ENCODE measurements at regions not wholly inside any gene's neighbourhood (a gene's known extent, or its start where the extent isn't known, plus 50 kb on each side); places are given as distances from the start of the nearest gene placed in this dataset.

GRCh38 chr14:83863042-83863774, 1666.7 kb upstream of the FLRT2 start:
- no peaks in the 10 kb centered on the region for H3K9me3 ChIP-seq (replicated peaks; ENCODE audit: low read length)
- no peaks in the 10 kb centered on the region for H3K27me3 ChIP-seq (ENCODE audit: control insufficient read depth, insufficient read depth, low read length)
- no peak overlapping the region for H3K9ac ChIP-seq (ENCODE audit: low read depth, low read length)
- H3K4me1 ChIP-seq (ENCODE audit: control insufficient read depth, insufficient read depth, low read length) = no peaks in the 10 kb centered on the region
- H3K4me3 ChIP-seq (ENCODE audit: low read length) = no peak overlapping the region
- H3K36me3 ChIP-seq (ENCODE audit: insufficient read depth, low read length) = no peaks in the 10 kb centered on the region
- no peak overlapping the region for H3K4me2 ChIP-seq (ENCODE audit: low read length)

DNA sequence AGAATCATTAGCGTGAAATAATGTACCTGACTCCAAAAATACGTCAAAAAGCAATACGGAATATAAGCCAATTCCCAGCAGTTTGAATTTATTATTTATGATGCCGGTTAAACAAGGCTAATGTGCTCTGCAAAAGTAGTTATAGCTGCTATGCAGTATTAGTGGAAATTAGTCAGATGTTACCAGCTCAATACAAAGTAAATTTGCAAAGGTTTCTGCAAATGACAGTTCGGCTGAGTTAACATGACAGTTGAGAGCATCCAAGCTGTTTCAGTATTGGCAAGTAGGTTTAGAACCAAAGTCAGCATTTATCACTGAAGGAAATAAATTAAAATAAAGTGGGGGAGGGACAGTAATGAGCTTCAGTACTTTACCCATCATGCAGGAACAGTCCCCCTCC, 1665.8 kb upstream of the FLRT2 start:
- no peak overlapping the region for H3K4me2 ChIP-seq (ENCODE audit: low read length)
- no peaks in the 10 kb centered on the region for H3K36me3 ChIP-seq (ENCODE audit: insufficient read depth, low read length)
- no peaks in the 10 kb centered on the region for H3K9me3 ChIP-seq (replicated peaks; ENCODE audit: low read length)
- H3K9ac ChIP-seq (ENCODE audit: low read depth, low read length) = no peak overlapping the region
- H3K27me3 ChIP-seq (ENCODE audit: control insufficient read depth, insufficient read depth, low read length) = no peaks in the 10 kb centered on the region
- H3K4me1 ChIP-seq (ENCODE audit: control insufficient read depth, insufficient read depth, low read length) = no peaks in the 10 kb centered on the region
- no peak overlapping the region for H3K4me3 ChIP-seq (ENCODE audit: low read length)

DNA sequence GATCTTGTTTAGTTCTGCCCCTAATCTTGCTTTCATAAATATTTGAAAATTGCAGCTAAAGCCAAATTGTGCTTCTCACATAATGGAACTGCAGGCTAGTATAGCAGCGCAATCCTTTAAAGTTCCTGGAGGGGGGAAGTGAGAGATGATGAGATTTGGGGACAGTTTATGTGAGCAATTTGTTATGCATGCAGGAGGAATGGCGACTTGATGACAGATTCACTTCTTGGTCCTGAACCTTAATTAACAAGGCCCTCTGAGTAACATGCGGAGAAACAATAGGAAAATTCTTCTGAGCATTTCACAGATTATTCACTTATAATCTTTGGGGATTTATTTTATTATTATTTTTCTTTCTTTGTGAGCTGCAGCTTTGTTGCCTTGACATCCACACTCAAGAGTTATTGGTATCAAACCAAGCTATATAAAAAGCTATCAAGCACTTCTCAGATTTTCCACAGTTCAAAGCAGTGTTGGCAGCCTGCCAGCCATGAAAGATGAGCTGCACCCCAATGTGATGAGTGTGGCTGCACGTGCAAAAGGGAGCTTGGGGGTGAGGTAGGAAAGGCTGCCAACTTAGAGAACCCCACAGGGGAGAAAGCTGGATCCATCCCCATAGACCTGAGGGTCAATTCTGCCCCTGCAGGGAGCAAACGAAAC, 1662.2 kb upstream of the FLRT2 start:
- no peaks in the 10 kb centered on the region for H3K4me1 ChIP-seq (ENCODE audit: control insufficient read depth, insufficient read depth, low read length)
- H3K9ac ChIP-seq (ENCODE audit: low read depth, low read length) = no peak overlapping the region
- H3K27me3 ChIP-seq (ENCODE audit: control insufficient read depth, insufficient read depth, low read length) = no peaks in the 10 kb centered on the region
- no peaks in the 10 kb centered on the region for H3K36me3 ChIP-seq (ENCODE audit: insufficient read depth, low read length)
- H3K4me3 ChIP-seq (ENCODE audit: low read length) = no peak overlapping the region
- H3K9me3 ChIP-seq (replicated peaks; ENCODE audit: low read length) = no peaks in the 10 kb centered on the region
- no peak overlapping the region for H3K4me2 ChIP-seq (ENCODE audit: low read length)

- Histone ChIP-seq H3K36me3 (ENCODE audit: insufficient read depth, low read length) (no peaks in the 10 kb centered on the region), H3K27me3 (ENCODE audit: control insufficient read depth, insufficient read depth, low read length) (no peaks in the 10 kb centered on the region), H3K9ac (ENCODE audit: low read depth, low read length) (no peak overlapping the region), H3K4me1 (ENCODE audit: control insufficient read depth, insufficient read depth, low read length) (no peaks in the 10 kb centered on the region), H3K9me3 (replicated peaks; ENCODE audit: low read length) (no peaks in the 10 kb centered on the region), H3K4me3 (ENCODE audit: low read length) (no peak overlapping the region), H3K4me2 (ENCODE audit: low read length) (no peak overlapping the region)
Measured at GRCh38 chr14:83870546-83871270, 1659.2 kb upstream of the FLRT2 start.

GRCh38 chr14:83873669-83874068, 1656.3 kb upstream of the FLRT2 start:
- Histone ChIP-seq H3K36me3 (ENCODE audit: insufficient read depth, low read length) (no peaks in the 10 kb centered on the region), H3K4me1 (ENCODE audit: control insufficient read depth, insufficient read depth, low read length) (no peaks in the 10 kb centered on the region), H3K4me2 (ENCODE audit: low read length) (no peak overlapping the region), H3K9ac (ENCODE audit: low read depth, low read length) (no peak overlapping the region), H3K27me3 (ENCODE audit: control insufficient read depth, insufficient read depth, low read length) (no peaks in the 10 kb centered on the region), H3K9me3 (replicated peaks; ENCODE audit: low read length) (no peaks in the 10 kb centered on the region), H3K4me3 (ENCODE audit: low read length) (no peak overlapping the region)

GRCh38 chr14:83874662-83875061, 1655.3 kb upstream of the FLRT2 start:
- H3K9me3 ChIP-seq (replicated peaks; ENCODE audit: low read length) = no peaks in the 10 kb centered on the region
- H3K4me1 ChIP-seq (ENCODE audit: control insufficient read depth, insufficient read depth, low read length) = no peaks in the 10 kb centered on the region
- H3K9ac ChIP-seq (ENCODE audit: low read depth, low read length) = no peak overlapping the region
- no peaks in the 10 kb centered on the region for H3K27me3 ChIP-seq (ENCODE audit: control insufficient read depth, insufficient read depth, low read length)
- no peak overlapping the region for H3K4me3 ChIP-seq (ENCODE audit: low read length)
- no peak overlapping the region for H3K4me2 ChIP-seq (ENCODE audit: low read length)
- H3K36me3 ChIP-seq (ENCODE audit: insufficient read depth, low read length) = no peaks in the 10 kb centered on the region

DNA sequence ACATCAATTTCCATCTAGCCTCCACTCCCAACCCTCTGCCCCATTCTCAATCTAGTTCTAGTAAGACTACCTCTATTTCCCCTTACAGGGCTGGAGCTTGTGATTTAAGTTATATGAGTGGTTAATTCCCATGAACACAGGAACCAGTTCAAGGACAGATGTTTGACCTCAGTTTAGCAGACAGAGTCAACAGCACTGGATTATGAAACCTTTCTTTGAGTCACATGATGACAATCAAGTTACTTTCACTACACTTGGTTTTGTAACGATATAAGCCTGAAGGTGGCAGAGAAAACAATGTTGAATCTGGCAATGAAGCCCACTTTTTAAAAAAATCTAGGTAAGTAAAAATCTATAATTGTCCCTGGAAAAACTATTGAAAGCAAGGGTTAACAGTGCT, 1646.2 kb upstream of the FLRT2 start:
- no peak overlapping the region for H3K4me2 ChIP-seq (ENCODE audit: low read length)
- H3K9ac ChIP-seq (ENCODE audit: low read depth, low read length) = no peak overlapping the region
- H3K4me1 ChIP-seq (ENCODE audit: control insufficient read depth, insufficient read depth, low read length) = no peaks in the 10 kb centered on the region
- no peaks in the 10 kb centered on the region for H3K9me3 ChIP-seq (replicated peaks; ENCODE audit: low read length)
- no peak overlapping the region for H3K4me3 ChIP-seq (ENCODE audit: low read length)
- H3K36me3 ChIP-seq (ENCODE audit: insufficient read depth, low read length) = no peaks in the 10 kb centered on the region
- no peaks in the 10 kb centered on the region for H3K27me3 ChIP-seq (ENCODE audit: control insufficient read depth, insufficient read depth, low read length)

DNA sequence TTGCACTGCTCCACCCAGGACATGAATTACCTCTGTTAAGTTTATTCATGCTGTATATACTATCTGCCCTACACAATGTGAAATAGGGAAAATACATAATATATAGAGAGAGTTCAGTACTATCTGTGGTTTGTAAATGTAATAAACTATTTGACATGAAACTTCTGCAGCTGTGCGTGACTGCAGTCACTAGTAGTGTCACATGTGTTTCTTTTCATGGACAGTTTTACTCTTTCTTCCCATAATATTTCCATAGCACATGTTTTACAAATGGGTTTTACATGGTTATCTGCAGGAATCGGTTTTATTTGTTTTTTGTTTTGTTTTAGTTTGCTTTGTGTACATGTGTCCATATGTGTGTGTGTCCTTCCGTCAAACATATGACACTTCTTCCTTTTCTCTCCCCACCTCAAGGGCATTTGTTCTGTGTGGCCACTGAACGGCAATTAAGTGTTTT, 1644.1 kb upstream of the FLRT2 start:
- Histone ChIP-seq H3K9me3 (replicated peaks; ENCODE audit: low read length) (no peaks in the 10 kb centered on the region), H3K4me3 (ENCODE audit: low read length) (no peak overlapping the region), H3K36me3 (ENCODE audit: insufficient read depth, low read length) (no peaks in the 10 kb centered on the region), H3K4me1 (ENCODE audit: control insufficient read depth, insufficient read depth, low read length) (no peaks in the 10 kb centered on the region), H3K27me3 (ENCODE audit: control insufficient read depth, insufficient read depth, low read length) (no peaks in the 10 kb centered on the region), H3K9ac (ENCODE audit: low read depth, low read length) (no peak overlapping the region), H3K4me2 (ENCODE audit: low read length) (no peak overlapping the region)

GRCh38 chr14:83887866-83888265, 1642.1 kb upstream of the FLRT2 start:
- no peaks in the 10 kb centered on the region for H3K36me3 ChIP-seq (ENCODE audit: insufficient read depth, low read length)
- no peaks in the 10 kb centered on the region for H3K27me3 ChIP-seq (ENCODE audit: control insufficient read depth, insufficient read depth, low read length)
- no peaks in the 10 kb centered on the region for H3K4me1 ChIP-seq (ENCODE audit: control insufficient read depth, insufficient read depth, low read length)
- H3K9ac ChIP-seq (ENCODE audit: low read depth, low read length) = no peak overlapping the region
- no peaks in the 10 kb centered on the region for H3K9me3 ChIP-seq (replicated peaks; ENCODE audit: low read length)
- H3K4me3 ChIP-seq (ENCODE audit: low read length) = no peak overlapping the region
- no peak overlapping the region for H3K4me2 ChIP-seq (ENCODE audit: low read length)

- Histone ChIP-seq H3K36me3 (ENCODE audit: insufficient read depth, low read length) (no peaks in the 10 kb centered on the region), H3K27me3 (ENCODE audit: control insufficient read depth, insufficient read depth, low read length) (no peaks in the 10 kb centered on the region), H3K4me3 (ENCODE audit: low read length) (no peak overlapping the region), H3K4me1 (ENCODE audit: control insufficient read depth, insufficient read depth, low read length) (no peaks in the 10 kb centered on the region), H3K9ac (ENCODE audit: low read depth, low read length) (no peak overlapping the region), H3K9me3 (replicated peaks; ENCODE audit: low read length) (no peaks in the 10 kb centered on the region), H3K4me2 (ENCODE audit: low read length) (no peak overlapping the region)
Measured at GRCh38 chr14:83893447-83893846, 1636.5 kb upstream of the FLRT2 start.

GRCh38 chr14:83894568-83894967, 1635.4 kb upstream of the FLRT2 start:
- Histone ChIP-seq H3K4me2 (ENCODE audit: low read length) (no peak overlapping the region), H3K4me3 (ENCODE audit: low read length) (no peak overlapping the region), H3K36me3 (ENCODE audit: insufficient read depth, low read length) (no peaks in the 10 kb centered on the region), H3K27me3 (ENCODE audit: control insufficient read depth, insufficient read depth, low read length) (no peaks in the 10 kb centered on the region), H3K9me3 (replicated peaks; ENCODE audit: low read length) (no peaks in the 10 kb centered on the region), H3K4me1 (ENCODE audit: control insufficient read depth, insufficient read depth, low read length) (no peaks in the 10 kb centered on the region), H3K9ac (ENCODE audit: low read depth, low read length) (no peak overlapping the region)
